ENCODE measurements at regions not wholly inside any gene's neighbourhood (a gene's known extent, or its start where the extent isn't known, plus 50 kb on each side); places are given as distances from the start of the nearest gene placed in this dataset.
"Not testable (repeated sequence)": the region's sequence is repeated elsewhere in the genome, so short reads cannot be mapped to it uniquely, and the experiment has no call there.

DNA sequence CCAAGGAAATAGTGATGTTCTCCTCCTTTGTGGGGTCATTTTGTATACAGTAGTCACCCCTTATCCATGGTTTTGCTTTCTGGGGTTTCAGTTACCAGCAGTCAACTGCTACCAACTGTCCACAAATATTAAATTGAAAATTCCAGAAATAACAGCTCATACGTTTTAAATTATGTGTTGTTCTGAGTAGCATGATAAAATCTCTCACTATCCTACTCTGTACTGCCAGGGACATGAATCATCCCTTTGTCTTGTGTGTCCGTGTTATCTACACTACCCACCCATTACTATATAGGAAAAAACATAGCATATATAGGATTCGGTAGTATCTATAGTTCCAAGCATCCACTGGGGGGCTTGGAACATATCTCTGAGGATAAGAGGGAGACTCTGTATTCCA, 120.9 kb upstream of the DCC start:
- H3K27me3 Mint-ChIP-seq (ENCODE audit: low read depth) = no peaks in the 10 kb centered on the region
- H3K9me3 Mint-ChIP-seq = no peaks in the 10 kb centered on the region
- intact Hi-C loops (cut with micrococcal nuclease) = no loop called here
- no peaks in the 10 kb centered on the region for H3K36me3 Mint-ChIP-seq (ENCODE audit: low read depth)
- no peak for DNase-seq
- CTCF ChIA-PET = no interaction called here
- H3K27ac Mint-ChIP-seq = no peak overlapping the region
- no peaks in the 10 kb centered on the region for H3K4me1 Mint-ChIP-seq (ENCODE audit: low read depth)
- H3K4me3 Mint-ChIP-seq = no peak overlapping the region

DNA sequence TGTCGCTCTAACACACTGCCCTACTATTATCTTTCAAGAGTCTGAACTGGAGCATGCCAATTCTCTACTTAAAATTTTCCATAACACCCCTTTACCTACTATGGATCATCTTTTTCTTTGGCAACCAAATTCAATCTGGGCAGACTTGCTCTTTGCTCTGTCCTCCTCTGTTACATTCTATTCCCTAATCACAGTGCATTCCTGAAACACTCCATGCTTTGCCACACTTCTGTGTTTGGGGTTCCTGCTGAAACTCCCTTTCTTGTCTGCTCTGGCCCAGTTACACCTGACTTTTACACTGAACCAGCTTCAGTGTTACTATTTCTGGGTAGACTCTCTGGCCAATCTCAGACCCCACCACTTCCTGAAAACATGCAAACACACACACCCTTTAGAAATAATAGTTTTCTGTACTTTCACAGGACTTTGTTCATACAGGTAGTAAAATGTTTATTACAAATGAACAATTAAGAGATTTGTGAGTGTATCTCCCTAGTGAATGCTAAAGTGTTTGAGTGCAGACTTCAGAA, 119.9 kb upstream of the DCC start:
- DNase-seq = no peak
- H3K27ac Mint-ChIP-seq = no peak overlapping the region
- H3K36me3 Mint-ChIP-seq (ENCODE audit: low read depth) = no peaks in the 10 kb centered on the region

DNA sequence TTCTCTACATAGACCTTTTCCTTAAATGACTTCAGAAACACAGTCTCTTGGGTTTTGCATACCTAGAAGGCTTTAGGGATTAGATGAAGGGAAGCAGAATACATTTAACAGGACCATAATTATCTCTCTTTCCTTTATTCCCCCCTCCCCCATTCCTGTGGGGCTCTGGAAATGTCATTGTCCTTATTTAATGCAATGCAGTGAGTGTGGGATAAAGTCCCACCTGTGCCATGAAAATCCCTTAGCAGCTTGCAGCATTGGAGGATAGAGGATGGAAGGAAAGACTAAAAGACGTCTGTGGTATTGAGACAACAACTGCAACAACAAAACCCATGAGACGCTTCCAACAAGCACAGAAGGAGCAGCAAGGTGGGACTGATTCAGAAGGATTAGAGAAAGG, 117.8 kb upstream of the DCC start:
- intact Hi-C loops (cut with micrococcal nuclease) = no loop called here
- Mint-ChIP-seq H3K9me3 (no peaks in the 10 kb centered on the region), H3K27ac (no peak overlapping the region), H3K27me3 (ENCODE audit: low read depth) (no peaks in the 10 kb centered on the region), H3K4me3 (no peak overlapping the region), H3K36me3 (ENCODE audit: low read depth) (no peaks in the 10 kb centered on the region), H3K4me1 (ENCODE audit: low read depth) (no peaks in the 10 kb centered on the region)
- no peak for DNase-seq
- CTCF ChIA-PET = no interaction called here

More for the DNA sequence above, 119.9 kb upstream of the DCC start:
- CTCF ChIA-PET = no interaction called here
- Mint-ChIP-seq H3K27me3 (ENCODE audit: low read depth) (no peaks in the 10 kb centered on the region), H3K4me1 (ENCODE audit: low read depth) (no peaks in the 10 kb centered on the region), H3K4me3 (no peak overlapping the region), H3K9me3 (no peaks in the 10 kb centered on the region)
- intact Hi-C loops (cut with micrococcal nuclease) = no loop called here

DNA sequence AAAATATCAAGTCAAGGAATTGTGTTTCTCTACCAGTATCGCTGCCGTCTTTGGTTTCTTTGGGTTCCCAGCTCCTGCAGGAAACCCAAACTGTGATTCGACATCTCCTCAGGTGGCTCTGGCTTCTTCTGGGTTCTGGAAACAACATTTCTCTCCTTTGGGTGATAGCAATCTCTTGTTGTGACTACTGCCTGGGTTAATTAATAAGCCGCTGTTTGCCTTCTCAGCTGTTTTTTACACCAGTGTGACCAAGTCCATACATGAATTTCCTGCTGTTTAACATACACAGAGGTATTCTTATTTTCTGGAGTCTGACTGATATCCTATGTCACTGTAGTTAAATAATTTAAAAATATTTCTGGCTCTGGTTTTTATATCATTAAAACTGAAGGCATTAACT, 112.5 kb upstream of the DCC start:
- H3K4me3 Mint-ChIP-seq = no peak overlapping the region
- no peak overlapping the region for H3K27ac Mint-ChIP-seq
- no peaks in the 10 kb centered on the region for H3K27me3 Mint-ChIP-seq (ENCODE audit: low read depth)
- H3K4me1 Mint-ChIP-seq (ENCODE audit: low read depth) = no peaks in the 10 kb centered on the region
- H3K9me3 Mint-ChIP-seq = no peaks in the 10 kb centered on the region
- no peak for DNase-seq
- H3K36me3 Mint-ChIP-seq (ENCODE audit: low read depth) = no peaks in the 10 kb centered on the region
- intact Hi-C loops (cut with micrococcal nuclease) = no loop called here
- CTCF ChIA-PET = no interaction called here

DNA sequence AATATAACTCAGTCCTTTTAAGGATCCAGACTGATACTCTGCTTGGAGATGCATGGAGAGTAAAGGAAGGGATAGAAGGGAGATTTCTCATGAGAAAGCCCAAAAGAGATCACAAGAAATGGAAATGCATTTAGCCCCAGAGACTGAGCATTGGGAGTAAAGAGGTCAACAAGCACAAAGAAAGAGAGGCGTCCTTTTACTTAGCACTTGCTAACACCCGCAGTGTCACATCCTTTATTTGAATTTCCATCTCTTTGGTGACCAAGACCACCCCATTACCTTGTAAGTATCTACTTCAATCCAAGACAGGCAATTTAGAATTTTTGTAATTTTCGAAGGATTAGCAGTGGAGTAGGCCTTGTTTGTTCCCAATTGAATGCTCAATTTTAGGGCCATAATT, 111.8 kb upstream of the DCC start:
- Mint-ChIP-seq H3K36me3 (ENCODE audit: low read depth) (no peaks in the 10 kb centered on the region), H3K9me3 (no peaks in the 10 kb centered on the region), H3K4me3 (no peak overlapping the region), H3K27me3 (ENCODE audit: low read depth) (no peaks in the 10 kb centered on the region), H3K4me1 (ENCODE audit: low read depth) (no peaks in the 10 kb centered on the region), H3K27ac (no peak overlapping the region)
- no peak for DNase-seq
- intact Hi-C loops (cut with micrococcal nuclease) = no loop called here
- CTCF ChIA-PET = no interaction called here

DNA sequence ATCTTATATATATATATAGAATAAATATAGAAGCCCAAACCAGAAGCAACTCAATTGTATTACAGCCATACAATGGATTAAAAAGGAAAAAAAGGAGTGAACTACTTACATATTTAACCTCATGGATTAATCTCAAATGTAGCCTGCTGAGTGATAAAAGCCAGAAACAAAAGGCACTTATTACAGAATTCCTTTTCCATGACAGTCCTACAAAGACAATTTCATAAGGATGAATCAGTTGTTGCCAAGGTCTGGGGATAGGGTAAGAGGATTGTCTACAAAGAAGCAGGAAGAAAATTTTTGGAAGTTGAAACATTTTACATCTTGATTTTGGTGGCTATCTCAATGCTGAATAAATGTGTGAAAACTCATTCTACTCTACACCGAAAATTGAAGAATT, 103.9 kb upstream of the DCC start:
- CTCF ChIA-PET = no interaction called here
- intact Hi-C loops (cut with micrococcal nuclease) = no loop called here
- Mint-ChIP-seq H3K4me1 (ENCODE audit: low read depth) (no peaks in the 10 kb centered on the region), H3K36me3 (ENCODE audit: low read depth) (no peaks in the 10 kb centered on the region), H3K9me3 (peaks cover 1% of the 10 kb centered on the region), H3K4me3 (no peak overlapping the region), H3K27ac (no peak overlapping the region), H3K27me3 (ENCODE audit: low read depth) (no peaks in the 10 kb centered on the region)
- no peak for DNase-seq

DNA sequence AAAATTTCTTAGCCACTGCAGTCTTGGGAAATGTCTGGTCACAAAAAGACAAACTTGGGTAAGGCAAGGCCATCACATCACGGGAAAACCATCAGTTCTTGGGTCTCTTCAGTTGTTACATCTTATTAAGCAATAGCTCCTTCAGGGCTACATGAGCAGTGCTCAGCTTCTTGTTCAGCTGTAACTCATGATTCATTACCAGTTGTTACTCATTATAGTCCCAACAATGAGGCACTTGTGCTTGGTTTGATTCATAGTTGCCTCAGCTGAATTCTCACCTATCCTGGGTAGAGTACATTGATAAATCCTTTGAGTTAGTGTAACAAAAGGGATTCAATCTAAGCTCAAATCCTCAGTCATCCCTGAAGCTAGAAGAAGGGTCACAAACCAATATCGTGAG, 102.4 kb upstream of the DCC start:
- H3K27me3 Mint-ChIP-seq (ENCODE audit: low read depth) = no peaks in the 10 kb centered on the region
- CTCF ChIA-PET = no interaction called here
- H3K4me1 Mint-ChIP-seq (ENCODE audit: low read depth) = no peaks in the 10 kb centered on the region
- no peaks in the 10 kb centered on the region for H3K36me3 Mint-ChIP-seq (ENCODE audit: low read depth)
- no peak overlapping the region for H3K27ac Mint-ChIP-seq
- no peak overlapping the region for H3K4me3 Mint-ChIP-seq
- DNase-seq = no peak
- intact Hi-C loops (cut with micrococcal nuclease) = no loop called here
- peaks cover 1% of the 10 kb centered on the region for H3K9me3 Mint-ChIP-seq

DNA sequence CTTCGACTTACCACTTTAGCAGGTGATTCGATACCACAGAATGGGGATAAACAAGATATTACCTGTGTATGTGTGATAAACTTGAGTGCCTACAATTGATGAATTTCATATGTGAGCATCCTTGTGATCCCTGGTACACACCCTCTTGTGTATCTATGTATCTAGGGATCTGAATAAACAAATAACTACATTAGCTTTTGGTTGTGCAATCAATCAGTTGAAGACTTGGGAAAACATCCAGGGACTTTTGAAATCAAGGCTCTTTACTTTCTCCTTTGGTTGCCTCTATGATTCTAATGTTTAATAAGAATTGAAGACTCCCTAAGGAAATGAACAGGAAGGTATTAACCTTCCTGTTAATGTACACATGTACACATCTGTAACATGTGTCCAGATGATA, 97.3 kb upstream of the DCC start:
- CTCF ChIA-PET = no interaction called here
- H3K4me1 Mint-ChIP-seq (ENCODE audit: low read depth) = no peaks in the 10 kb centered on the region
- H3K9me3 Mint-ChIP-seq = peaks cover 7% of the 10 kb centered on the region
- no peak for DNase-seq
- no peak overlapping the region for H3K27ac Mint-ChIP-seq
- no peaks in the 10 kb centered on the region for H3K27me3 Mint-ChIP-seq (ENCODE audit: low read depth)
- intact Hi-C loops (cut with micrococcal nuclease) = no loop called here
- no peak overlapping the region for H3K4me3 Mint-ChIP-seq
- no peaks in the 10 kb centered on the region for H3K36me3 Mint-ChIP-seq (ENCODE audit: low read depth)

DNA sequence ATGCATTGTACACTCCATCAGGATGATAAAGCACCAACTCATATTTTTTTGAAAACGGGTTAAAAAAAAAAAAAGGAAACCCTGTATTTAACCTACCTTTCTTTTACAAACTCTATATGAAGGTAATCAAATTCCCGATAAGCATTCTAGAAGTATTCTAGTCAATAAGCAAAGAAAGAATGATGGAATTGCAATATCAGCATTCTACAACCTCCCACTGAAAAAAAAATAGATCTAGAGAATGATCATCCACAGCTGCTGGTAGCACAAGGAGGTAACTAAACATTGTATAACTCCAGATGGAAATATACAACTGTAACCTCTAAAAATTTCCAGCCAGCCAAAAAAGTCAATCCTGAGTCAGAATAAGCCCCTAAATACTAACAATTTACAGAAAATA, 95.3 kb upstream of the DCC start:
- H3K4me1 Mint-ChIP-seq (ENCODE audit: low read depth) = no peaks in the 10 kb centered on the region
- no peak overlapping the region for H3K27ac Mint-ChIP-seq
- no peak overlapping the region for H3K4me3 Mint-ChIP-seq
- CTCF ChIA-PET = no interaction called here
- H3K36me3 Mint-ChIP-seq (ENCODE audit: low read depth) = no peaks in the 10 kb centered on the region
- peaks cover 7% of the 10 kb centered on the region for H3K9me3 Mint-ChIP-seq
- DNase-seq = no peak
- H3K27me3 Mint-ChIP-seq (ENCODE audit: low read depth) = no peaks in the 10 kb centered on the region
- intact Hi-C loops (cut with micrococcal nuclease) = no loop called here

DNA sequence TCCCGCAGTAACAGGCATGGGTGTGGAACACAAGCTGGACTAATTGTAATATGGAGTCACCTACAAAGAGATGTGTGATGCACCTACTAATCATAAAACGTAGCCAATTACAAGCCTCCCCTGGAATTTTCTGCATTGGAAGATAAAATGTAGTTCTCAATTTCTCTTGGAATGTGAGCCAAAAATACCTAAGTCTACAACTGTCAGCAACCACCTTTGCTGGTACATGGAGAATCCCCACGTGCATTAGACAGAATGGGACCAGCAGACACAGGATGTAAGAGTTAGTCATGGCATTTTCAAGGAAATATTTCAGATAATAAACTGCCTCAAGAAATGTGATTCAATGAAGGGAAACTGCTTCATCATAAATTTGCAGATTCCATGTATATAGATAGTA, 85.6 kb upstream of the DCC start:
- Mint-ChIP-seq H3K27me3 (ENCODE audit: low read depth) (no peaks in the 10 kb centered on the region), H3K4me3 (no peak overlapping the region), H3K4me1 (ENCODE audit: low read depth) (no peaks in the 10 kb centered on the region), H3K27ac (no peak overlapping the region), H3K9me3 (peaks cover 6% of the 10 kb centered on the region), H3K36me3 (ENCODE audit: low read depth) (no peaks in the 10 kb centered on the region)
- DNase-seq = no peak
- CTCF ChIA-PET = interaction anchor here (0.6 kb wide), 1 partner anchor 23 kb away, joined by 4 read pairs; no protein-coding TSS in a partner anchor
- intact Hi-C loops (cut with micrococcal nuclease) = no loop called here

DNA sequence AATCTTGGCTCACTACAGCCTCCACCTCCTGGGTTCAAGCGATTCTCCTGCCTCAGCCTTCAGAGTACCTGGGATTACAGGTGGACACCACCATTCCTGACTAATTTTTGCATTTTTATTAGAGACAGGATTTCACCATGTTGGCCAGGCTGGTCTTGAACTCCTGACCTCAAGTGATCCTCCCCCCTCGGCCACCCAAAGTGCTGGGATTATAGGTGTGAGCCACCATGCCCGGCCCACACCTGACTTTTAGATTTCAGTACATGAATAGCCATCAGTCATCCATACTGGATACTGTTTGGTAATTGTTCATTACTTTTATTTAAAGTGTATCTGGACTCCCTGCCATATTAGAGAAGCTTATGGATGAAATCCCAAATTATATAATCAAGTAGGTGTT, 82.6 kb upstream of the DCC start:
- H3K4me3 Mint-ChIP-seq; H3K36me3 Mint-ChIP-seq (ENCODE audit: low read depth); H3K4me1 Mint-ChIP-seq (ENCODE audit: low read depth); H3K27ac Mint-ChIP-seq; H3K27me3 Mint-ChIP-seq (ENCODE audit: low read depth); intact Hi-C loops (cut with micrococcal nuclease); DNase-seq; CTCF ChIA-PET; H3K9me3 Mint-ChIP-seq: not testable (repeated sequence)

DNA sequence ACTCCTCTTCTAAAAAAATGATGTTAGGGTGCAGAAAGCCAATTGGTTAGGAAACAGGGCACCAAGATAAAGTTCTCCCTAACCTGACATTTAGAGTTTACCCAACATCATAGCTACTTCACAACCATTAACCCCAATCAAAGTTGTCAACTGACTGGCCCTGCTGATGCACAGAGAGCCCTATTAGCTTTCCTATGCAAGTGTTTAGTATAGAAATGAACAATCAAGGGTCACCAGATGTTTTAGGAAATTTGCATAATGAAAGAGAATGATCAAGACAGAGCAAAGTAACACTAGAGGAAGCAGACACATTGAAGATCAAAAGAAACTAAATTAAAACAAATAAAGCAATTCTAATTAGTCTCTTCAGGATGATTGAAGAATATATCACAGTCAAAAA, 64.2 kb upstream of the DCC start:
- intact Hi-C loops (cut with micrococcal nuclease) = no loop called here
- no peak overlapping the region for H3K27ac Mint-ChIP-seq
- H3K27me3 Mint-ChIP-seq (ENCODE audit: low read depth) = no peaks in the 10 kb centered on the region
- DNase-seq = no peak
- H3K4me3 Mint-ChIP-seq = no peak overlapping the region
- no peaks in the 10 kb centered on the region for H3K4me1 Mint-ChIP-seq (ENCODE audit: low read depth)
- H3K9me3 Mint-ChIP-seq = peaks cover 2% of the 10 kb centered on the region
- H3K36me3 Mint-ChIP-seq (ENCODE audit: low read depth) = no peaks in the 10 kb centered on the region
- CTCF ChIA-PET = no interaction called here

DNA sequence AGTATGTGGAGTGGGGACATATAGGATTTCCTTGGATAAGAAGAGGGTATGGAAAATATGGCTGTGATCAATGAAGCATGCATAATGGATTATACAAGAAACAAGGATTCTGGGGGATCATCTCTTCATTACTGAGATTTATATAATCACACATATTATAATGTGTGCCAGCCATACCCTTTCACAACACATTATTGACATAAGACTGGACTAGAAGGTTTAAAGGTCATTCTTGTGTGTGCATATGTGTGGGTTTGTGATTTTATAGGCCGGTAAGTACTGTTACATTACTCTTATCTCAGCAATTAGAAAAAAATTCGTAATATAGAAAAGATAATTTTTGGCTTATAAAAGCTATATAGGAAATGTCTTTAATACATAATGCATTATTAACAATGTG, 62.2 kb upstream of the DCC start:
- H3K9me3 Mint-ChIP-seq = peaks cover 3% of the 10 kb centered on the region
- no peak overlapping the region for H3K4me3 Mint-ChIP-seq
- H3K27ac Mint-ChIP-seq = no peak overlapping the region
- DNase-seq = no peak
- H3K4me1 Mint-ChIP-seq (ENCODE audit: low read depth) = no peaks in the 10 kb centered on the region
- CTCF ChIA-PET = no interaction called here
- H3K27me3 Mint-ChIP-seq (ENCODE audit: low read depth) = no peaks in the 10 kb centered on the region
- intact Hi-C loops (cut with micrococcal nuclease) = no loop called here
- no peaks in the 10 kb centered on the region for H3K36me3 Mint-ChIP-seq (ENCODE audit: low read depth)

DNA sequence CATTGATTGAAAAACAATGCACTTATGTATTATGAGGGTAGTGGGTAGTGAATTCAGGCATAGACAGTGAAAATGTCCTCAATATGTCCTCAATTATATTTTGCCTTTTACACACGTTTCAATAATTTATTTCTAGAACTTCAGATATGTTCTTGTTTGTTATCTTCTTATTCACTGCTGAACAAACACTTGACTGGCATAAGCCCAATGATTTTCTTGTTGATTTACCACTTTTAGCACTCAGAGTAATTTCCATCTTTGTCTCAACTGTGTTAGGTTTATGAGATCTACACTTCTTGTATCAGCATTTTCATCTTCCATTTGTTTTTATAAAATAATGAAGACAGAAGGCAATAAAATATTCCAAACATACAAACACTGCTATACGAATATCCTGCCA, 61.8 kb upstream of the DCC start:
- H3K36me3 Mint-ChIP-seq (ENCODE audit: low read depth) = no peaks in the 10 kb centered on the region
- no peaks in the 10 kb centered on the region for H3K27me3 Mint-ChIP-seq (ENCODE audit: low read depth)
- no peak for DNase-seq
- H3K27ac Mint-ChIP-seq = no peak overlapping the region
- H3K4me1 Mint-ChIP-seq (ENCODE audit: low read depth) = no peaks in the 10 kb centered on the region
- peaks cover 3% of the 10 kb centered on the region for H3K9me3 Mint-ChIP-seq
- intact Hi-C loops (cut with micrococcal nuclease) = no loop called here
- CTCF ChIA-PET = no interaction called here
- no peak overlapping the region for H3K4me3 Mint-ChIP-seq
